ENCODE measurements at regions not wholly inside any gene's neighbourhood (a gene's known extent, or its start where the extent isn't known, plus 50 kb on each side); places are given as distances from the start of the nearest gene placed in this dataset.

DNA sequence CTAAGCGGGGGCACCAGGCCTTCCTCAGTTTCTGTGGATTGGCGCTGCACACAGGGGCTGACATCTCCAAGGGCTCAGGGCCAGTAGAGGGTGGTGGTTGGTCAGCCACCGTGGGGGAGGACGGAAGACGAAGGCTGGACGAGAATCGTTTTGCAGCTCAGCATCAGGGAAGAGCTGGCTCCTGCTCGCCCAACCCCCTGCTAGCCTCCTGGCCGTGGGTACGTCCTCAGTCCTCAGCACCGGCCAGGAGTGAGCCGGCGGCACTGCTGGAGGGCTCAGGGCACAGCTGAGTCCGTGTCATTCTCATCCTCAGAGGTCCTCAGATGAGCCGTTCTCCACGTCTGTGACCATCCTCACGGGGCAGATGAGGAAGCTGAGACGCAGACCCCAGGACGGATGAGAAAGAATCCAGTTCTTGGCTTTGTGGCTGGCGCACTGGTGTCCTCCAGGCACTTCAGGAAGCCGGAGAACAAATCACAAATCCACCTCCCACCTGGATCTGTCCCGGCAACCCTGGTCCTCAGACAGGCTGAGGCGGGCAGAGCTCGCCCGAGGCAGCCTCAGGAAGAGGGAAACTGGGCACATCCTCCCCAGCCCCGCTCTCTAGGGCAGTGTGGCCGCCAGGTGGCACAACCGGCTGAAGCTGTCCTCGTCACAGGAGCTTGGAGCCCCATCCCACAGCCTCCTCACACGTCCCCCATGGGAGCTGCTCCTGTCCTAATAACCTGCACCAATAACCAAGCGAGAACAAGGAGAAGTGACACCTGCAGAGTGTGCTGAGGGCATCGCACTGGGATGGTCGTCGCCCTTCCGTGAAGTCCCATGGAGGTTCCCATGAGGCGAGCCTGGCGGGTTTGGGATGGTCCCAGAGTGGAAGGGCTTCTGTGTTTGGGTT lies 393.7 kb downstream of the BRD1 start:
- no peak for TF ChIP-seq EZH2phosphoT487 (IDR thresholded peaks at IDR 0.05; ENCODE audit: borderline replicate concordance)
- TF ChIP-seq, protein P1, sequence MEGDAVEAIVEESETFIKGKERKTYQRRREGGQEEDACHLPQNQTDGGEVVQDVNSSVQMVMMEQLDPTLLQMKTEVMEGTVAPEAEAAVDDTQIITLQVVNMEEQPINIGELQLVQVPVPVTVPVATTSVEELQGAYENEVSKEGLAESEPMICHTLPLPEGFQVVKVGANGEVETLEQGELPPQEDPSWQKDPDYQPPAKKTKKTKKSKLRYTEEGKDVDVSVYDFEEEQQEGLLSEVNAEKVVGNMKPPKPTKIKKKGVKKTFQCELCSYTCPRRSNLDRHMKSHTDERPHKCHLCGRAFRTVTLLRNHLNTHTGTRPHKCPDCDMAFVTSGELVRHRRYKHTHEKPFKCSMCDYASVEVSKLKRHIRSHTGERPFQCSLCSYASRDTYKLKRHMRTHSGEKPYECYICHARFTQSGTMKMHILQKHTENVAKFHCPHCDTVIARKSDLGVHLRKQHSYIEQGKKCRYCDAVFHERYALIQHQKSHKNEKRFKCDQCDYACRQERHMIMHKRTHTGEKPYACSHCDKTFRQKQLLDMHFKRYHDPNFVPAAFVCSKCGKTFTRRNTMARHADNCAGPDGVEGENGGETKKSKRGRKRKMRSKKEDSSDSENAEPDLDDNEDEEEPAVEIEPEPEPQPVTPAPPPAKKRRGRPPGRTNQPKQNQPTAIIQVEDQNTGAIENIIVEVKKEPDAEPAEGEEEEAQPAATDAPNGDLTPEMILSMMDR (conservative IDR thresholded peaks at IDR 0.05; ENCODE audit: low read length) = no peak
